GM23338 (cell line): ENCODE measurements at regions not wholly inside any gene's neighbourhood (a gene's known extent, or its start where the extent isn't known, plus 50 kb on each side); places are given as distances from the start of the nearest gene placed in this dataset.

Source experiments
- ATAC-seq: fragments of 200-7000 bp; cut with Tn5 transposase; 3 replicates; pipeline ENCODE4 v1.9.1; 2020
- DNase-seq: peaks from one replicate; pipeline ENCODE4 v3.0.0-alpha.2; 2015; ENCODE audit warnings: low spot score
- H2AFZ ChIP-seq: fragments of 200-600 bp; sonication (generic); 2 replicates; pipeline ENCODE4 v1.8.0; 2016; ENCODE audit warnings: antibody characterized with exemption, mild to moderate bottlenecking, moderate library complexity
- H3F3A ChIP-seq: fragments of 200-600 bp; sonication (generic); replicated peaks from 2 replicates; pipeline ENCODE4 v1.8.0; 2017; ENCODE audit warnings: antibody characterized with exemption, mixed run types, low read depth
- H3K27ac ChIP-seq: fragments of 200-600 bp; sonication (generic); 2 replicates; pipeline ENCODE4 v1.6.1; 2016; ENCODE audit warnings: low read depth
- H3K27me3 ChIP-seq: fragments of 200-600 bp; sonication (generic); 2 replicates; pipeline ENCODE4 v1.8.0; 2016; ENCODE audit warnings: mild to moderate bottlenecking, mixed run types, moderate library complexity; ENCODE audit not compliant: insufficient read depth
- H3K36me3 ChIP-seq: fragments of 200-600 bp; sonication (generic); 2 replicates; pipeline ENCODE4 v1.8.0; 2016; ENCODE audit warnings: mild to moderate bottlenecking; ENCODE audit not compliant: insufficient read depth
- H3K4me1 ChIP-seq: fragments of 200-600 bp; sonication (generic); 2 replicates; pipeline ENCODE4 v1.8.0; 2016; ENCODE audit warnings: mild to moderate bottlenecking, moderate library complexity; ENCODE audit not compliant: insufficient read depth
- H3K4me2 ChIP-seq: fragments of 200-600 bp; sonication (generic); 2 replicates; pipeline ENCODE4 v1.7.1; 2017; ENCODE audit warnings: mixed run types
- H3K4me3 ChIP-seq: fragments of 200-600 bp; sonication (generic); 2 replicates; pipeline ENCODE4 v1.6.1; 2016; ENCODE audit warnings: mixed run types
- H3K79me2 ChIP-seq: fragments of 200-600 bp; sonication (generic); replicated peaks from 2 replicates; pipeline ENCODE4 v1.8.0; 2017; ENCODE audit warnings: mild to moderate bottlenecking; ENCODE audit not compliant: insufficient read depth
- H3K9me2 ChIP-seq: fragments of 200-600 bp; sonication (generic); 2 replicates; pipeline ENCODE4 v1.8.0; 2017; ENCODE audit not compliant: insufficient read depth
- H4K20me1 ChIP-seq: fragments of 200-600 bp; sonication (generic); replicated peaks from 2 replicates; pipeline ENCODE4 v1.8.0; 2017; ENCODE audit warnings: mild to moderate bottlenecking; ENCODE audit not compliant: insufficient read depth
- H3K27ac Mint-ChIP-seq: 2 replicates; pipeline ENCODE4 v1.8.0; 2020; ENCODE audit warnings: inconsistent platforms, mild to moderate bottlenecking, moderate library complexity, mixed read lengths
- H3K27me3 Mint-ChIP-seq: 3 replicates; pipeline ENCODE4 v1.8.0; 2022; ENCODE audit warnings: low read depth, mild to moderate bottlenecking, moderate library complexity, mixed read lengths, inconsistent platforms; ENCODE audit not compliant: insufficient read depth, poor library complexity
- H3K36me3 Mint-ChIP-seq: 3 replicates; pipeline ENCODE4 v1.8.0; 2021; ENCODE audit warnings: low read depth, mild to moderate bottlenecking, inconsistent platforms, moderate library complexity, mixed read lengths
- H3K4me1 Mint-ChIP-seq: 3 replicates; pipeline ENCODE4 v1.8.0; 2020; ENCODE audit warnings: mild to moderate bottlenecking, inconsistent platforms, mixed read lengths
- H3K4me3 Mint-ChIP-seq: 3 replicates; pipeline ENCODE4 v1.8.0; 2021; ENCODE audit warnings: moderate library complexity, mild to moderate bottlenecking, inconsistent platforms, mixed read lengths
- H3K9me3 Mint-ChIP-seq: 3 replicates; pipeline ENCODE4 v1.8.0; 2020; ENCODE audit warnings: moderate library complexity, mild to moderate bottlenecking, inconsistent platforms, mixed read lengths
- CREB1 ChIP-seq: fragments of 250-450 bp; sonication (Bioruptor Pico); IDR thresholded peaks from 2 replicates; pipeline ENCODE4 v1.5.0; 2020; ENCODE audit warnings: low read depth, mild to moderate bottlenecking, moderate library complexity
- CTCF ChIP-seq, 2 experiments: fragments of 200-600 bp in 1 of 2; sonication (generic) in 1 of 2; conservative IDR thresholded peaks; 2 replicates each; pipeline versions ENCODE4 v1.5.1 to v1.6.1; 2016 to 2017; ENCODE audit warnings: antibody characterized with exemption in 2 of 2, low read depth in 2 of 2, mild to moderate bottlenecking in 2 of 2, moderate library complexity in 1 of 2
- ETS1 ChIP-seq: IDR thresholded peaks from 2 replicates; pipeline ENCODE4 v1.6.1; 2016; ENCODE audit warnings: antibody characterized with exemption
- EZH2 ChIP-seq: fragments of 200-600 bp; sonication (generic); IDR thresholded peaks from one replicate; pipeline ENCODE4 v1.8.0; 2017; ENCODE audit warnings: antibody characterized with exemption, mild to moderate bottlenecking, low read depth; ENCODE audit not compliant: unreplicated experiment
- EZH2phosphoT487 ChIP-seq: fragments of 200-600 bp; sonication (generic); IDR thresholded peaks from one replicate; pipeline ENCODE4 v1.8.1; 2018; ENCODE audit warnings: antibody characterized with exemption; ENCODE audit not compliant: unreplicated experiment
- JUNB ChIP-seq: IDR thresholded peaks from one replicate; pipeline ENCODE4 v1.6.1; 2016; ENCODE audit warnings: antibody characterized with exemption; ENCODE audit not compliant: unreplicated experiment
- NANOG ChIP-seq: IDR thresholded peaks from 2 replicates; pipeline ENCODE4 v1.6.1; 2016; ENCODE audit warnings: antibody characterized with exemption, borderline replicate concordance
- POLR2AphosphoS5 ChIP-seq: IDR thresholded peaks from 2 replicates; pipeline ENCODE4 v1.6.1; 2016; ENCODE audit warnings: antibody characterized with exemption, low read depth
- REST ChIP-seq: IDR thresholded peaks from one replicate; pipeline ENCODE4 v1.6.1; 2018; ENCODE audit warnings: antibody characterized with exemption; ENCODE audit not compliant: unreplicated experiment
- STAT1 ChIP-seq: IDR thresholded peaks from one replicate; pipeline ENCODE4 v1.6.1; 2016; ENCODE audit warnings: antibody characterized with exemption; ENCODE audit not compliant: unreplicated experiment
- ZNF114 ChIP-seq: fragments of 250-450 bp; sonication (Bioruptor Pico); IDR thresholded peaks from 2 replicates; pipeline ENCODE4 v1.5.0; 2020; ENCODE audit warnings: mild to moderate bottlenecking, moderate library complexity
- ZNF331 ChIP-seq: fragments of 250-450 bp; sonication (Bioruptor Pico); IDR thresholded peaks from 2 replicates; pipeline ENCODE4 v1.5.0; 2020; ENCODE audit warnings: low read depth, mild to moderate bottlenecking, moderate library complexity
- ZNF462 ChIP-seq: fragments of 250-450 bp; sonication (Bioruptor Pico); IDR thresholded peaks from 2 replicates; pipeline ENCODE4 v1.5.0; 2020; ENCODE audit warnings: mild to moderate bottlenecking, moderate library complexity

GRCh38 chr20:62590309-62591121 lies 51.8 kb upstream of the SLCO4A1 start:
- H2AFZ ChIP-seq = no peak overlapping the region
- no peaks in the 10 kb centered on the region for H3K79me2 ChIP-seq
- H3K9me3 Mint-ChIP-seq = no peaks in the 10 kb centered on the region
- no peaks in the 10 kb centered on the region for H3K36me3 Mint-ChIP-seq
- H3K9me2 ChIP-seq = no peaks in the 10 kb centered on the region
- no peak for ATAC-seq
- no peak for DNase-seq
- H3K27me3 Mint-ChIP-seq = peaks cover 12% of the 10 kb centered on the region
- H3K4me1 ChIP-seq = no peaks in the 10 kb centered on the region
- no peak overlapping the region for H3K4me3 ChIP-seq
- H3F3A ChIP-seq = no peaks in the 10 kb centered on the region
- no peaks in the 10 kb centered on the region for H3K36me3 ChIP-seq
- H4K20me1 ChIP-seq = no peaks in the 10 kb centered on the region
- H3K4me3 Mint-ChIP-seq = no peak overlapping the region
- no peak overlapping the region for H3K27ac Mint-ChIP-seq
- H3K4me1 Mint-ChIP-seq = no peaks in the 10 kb centered on the region
- TF ChIP-seq JUNB = no peak
- no peak for TF ChIP-seq ZNF114 (CRISPR knock-in tag)
- TF ChIP-seq ZNF462 = no peak
- no peak for TF ChIP-seq EZH2
- no peak for TF ChIP-seq ZNF331
- no peak for TF ChIP-seq EZH2phosphoT487
- TF ChIP-seq CREB1 = no peak
- TF ChIP-seq POLR2AphosphoS5 = no peak
- TF ChIP-seq NANOG = no peak
- no peak for TF ChIP-seq REST
- no peak for TF ChIP-seq STAT1
- no peak for TF ChIP-seq CTCF (conservative IDR thresholded peaks at IDR 0.05; ENCODE audit: low read depth in 2 of 2)
- no peak for TF ChIP-seq ETS1
- H3K27me3 ChIP-seq = no peaks in the 10 kb centered on the region
- H3K4me2 ChIP-seq = no peak overlapping the region
- H3K27ac ChIP-seq = no peak overlapping the region
